Keratinocyte (primary cell): ENCODE measurements at regions not wholly inside any gene's neighbourhood (a gene's known extent, or its start where the extent isn't known, plus 50 kb on each side); places are given as distances from the start of the nearest gene placed in this dataset.

Source experiments
- DNase-seq: peaks from one replicate; pipeline ENCODE4 v3.0.0-alpha.2; 2011; ENCODE audit warnings: low read depth, missing footprints, low spot score
- FAIRE-seq: peaks from 2 replicates; lab custom pipeline; 2011; peaks lifted over from hg19 to GRCh38; lab: Jason Lieb, UNC
- H2AFZ ChIP-seq: 2 replicates; pipeline ENCODE4 v1.6.0; 2012; ENCODE audit warnings: low read length, control low read depth, inconsistent platforms; ENCODE audit not compliant: control insufficient read depth
- H3K27ac ChIP-seq: 2 replicates; pipeline ENCODE4 v1.5.1; 2011; ENCODE audit warnings: low read length; ENCODE audit not compliant: control insufficient read depth, insufficient read depth
- H3K27me3 ChIP-seq: 3 replicates; pipeline ENCODE4 v1.6.0; 2011; ENCODE audit warnings: low read length; ENCODE audit not compliant: control insufficient read depth, insufficient read depth; ENCODE audit errors: extremely low read depth
- H3K36me3 ChIP-seq, 2 experiments: 2 replicates in 1 of 2; 3 replicates in 1 of 2; pipeline ENCODE4 v1.5.1; 2011; ENCODE audit warnings: low read length in 2 of 2, mild to moderate bottlenecking in 1 of 2; ENCODE audit not compliant: control insufficient read depth in 2 of 2, insufficient read depth in 2 of 2; ENCODE audit errors: extremely low read depth in 1 of 2
- H3K4me1 ChIP-seq: 3 replicates; pipeline ENCODE4 v1.5.1; 2011; ENCODE audit warnings: low read length; ENCODE audit not compliant: control insufficient read depth, insufficient read depth; ENCODE audit errors: extremely low read depth
- H3K4me2 ChIP-seq: 3 replicates; pipeline ENCODE4 v1.6.0; 2011; ENCODE audit warnings: low read depth, low read length; ENCODE audit not compliant: control insufficient read depth, insufficient read depth; ENCODE audit errors: extremely low read depth
- H3K4me3 ChIP-seq, 3 experiments: fragments of 200-600 bp in 1 of 3; sonication (generic) in 1 of 3; 2 replicates in 2 of 3; 3 replicates in 1 of 3; pipeline ENCODE4 v1.5.1; 2011 to 2016; ENCODE audit warnings: low read length in 3 of 3, mild to moderate bottlenecking in 3 of 3, control low read depth in 2 of 3, inconsistent platforms in 1 of 3, low read depth in 1 of 3, mixed read lengths in 1 of 3, mixed run types in 1 of 3, moderate library complexity in 1 of 3; ENCODE audit not compliant: control insufficient read depth in 2 of 3, insufficient read depth in 2 of 3; ENCODE audit errors: extremely low read depth in 1 of 3
- H3K79me2 ChIP-seq: 2 replicates; pipeline ENCODE4 v1.6.0; 2012; ENCODE audit warnings: low read length; ENCODE audit not compliant: control insufficient read depth, insufficient read depth
- H3K9ac ChIP-seq: 3 replicates; pipeline ENCODE4 v1.6.0; 2011; ENCODE audit warnings: low read length; ENCODE audit not compliant: control insufficient read depth, insufficient read depth; ENCODE audit errors: extremely low read depth
- H3K9me1 ChIP-seq: 3 replicates; pipeline ENCODE4 v1.6.0; 2011; ENCODE audit warnings: low read length; ENCODE audit not compliant: control insufficient read depth, insufficient read depth; ENCODE audit errors: extremely low read depth
- H3K9me3 ChIP-seq: 2 replicates; pipeline ENCODE4 v1.5.1; 2012; ENCODE audit warnings: low read depth, low read length; ENCODE audit not compliant: control insufficient read depth
- H4K20me1 ChIP-seq: 3 replicates; pipeline ENCODE4 v1.6.0; 2011; ENCODE audit warnings: low read length; ENCODE audit not compliant: control insufficient read depth, insufficient read depth; ENCODE audit errors: extremely low read depth
- EZH2 ChIP-seq: IDR thresholded peaks from one replicate; pipeline ENCODE4 v1.6.1; 2012; ENCODE audit warnings: inconsistent platforms, mild to moderate bottlenecking, low read length, moderate library complexity
- dilution Hi-C: fragments of 300-500 bp; cut with MboI; formaldehyde crosslinking; loops from one replicate; pipeline ENCODE4 v1.7.0; 2020; ENCODE audit warnings: low sequenced_read_pairs; ENCODE audit not compliant: extremely low pct_ligation_motif_present
- TF ChIP-seq, protein P1 (sequence below), 3 experiments: IDR thresholded peaks in 1 of 3; conservative IDR thresholded peaks in 1 of 3; optimal IDR thresholded peaks in 1 of 3; 2 replicates in 2 of 3; 3 replicates in 1 of 3; pipeline versions ENCODE3 to v1.5.1; 2011; ENCODE audit warnings: low read length in 3 of 3, mild to moderate bottlenecking in 3 of 3, moderate library complexity in 2 of 3, control low read depth in 1 of 3, inconsistent platforms in 1 of 3; ENCODE audit not compliant: insufficient read depth in 2 of 3; ENCODE audit errors: extremely low read depth in 1 of 3

DNA sequence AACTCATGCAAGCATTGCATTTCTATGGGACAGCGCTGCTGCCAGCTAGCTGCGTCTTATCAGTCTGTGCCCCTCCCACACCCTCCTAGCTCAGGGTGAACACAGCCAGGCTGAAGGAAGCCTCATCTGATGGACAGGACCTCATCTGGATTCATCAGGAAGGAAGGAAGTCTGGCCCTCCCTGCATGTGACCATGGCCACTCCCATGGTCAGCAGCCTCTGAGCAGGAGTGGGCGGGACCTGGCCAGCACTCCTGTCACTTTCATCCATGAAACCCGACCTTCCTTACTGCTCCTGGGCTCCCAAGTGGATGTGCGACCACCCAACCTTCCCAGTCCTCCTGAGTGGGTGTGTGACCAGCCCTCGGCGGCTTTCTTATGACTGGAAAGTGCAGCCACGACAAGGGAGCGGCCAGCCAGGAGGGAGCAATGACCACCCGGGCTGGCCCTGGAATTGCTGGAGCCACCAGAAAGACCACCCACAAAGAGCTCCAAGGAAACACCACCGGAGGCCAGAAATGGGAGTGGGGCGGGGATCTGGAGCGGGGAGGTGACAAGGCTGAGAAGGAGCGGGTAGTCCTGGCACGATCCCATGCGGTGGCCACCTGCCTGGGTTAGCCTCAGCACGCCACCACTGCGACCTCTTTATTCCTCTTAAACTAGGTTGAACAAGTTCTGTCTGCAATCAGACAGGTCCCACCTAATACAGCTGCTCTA lies 241.2 kb downstream of the TTLL2 start:
- no peaks in the 10 kb centered on the region for H3K9me1 ChIP-seq
- peaks cover 3% of the 10 kb centered on the region for H3K9me3 ChIP-seq
- H3K27me3 ChIP-seq: no peaks in the 10 kb centered on the region
- DNase-seq: no peak
- no peaks in the 10 kb centered on the region for H4K20me1 ChIP-seq
- H3K9ac ChIP-seq: no peak overlapping the region
- no peak for FAIRE-seq
- no peaks in the 10 kb centered on the region for H3K79me2 ChIP-seq
- dilution Hi-C loops: no loop called here
- no peak overlapping the region for H2AFZ ChIP-seq
- H3K27ac ChIP-seq: no peak overlapping the region
- no peaks in the 10 kb centered on the region for H3K36me3 ChIP-seq
- no peak overlapping the region for H3K4me3 ChIP-seq
- TF ChIP-seq, protein P1, sequence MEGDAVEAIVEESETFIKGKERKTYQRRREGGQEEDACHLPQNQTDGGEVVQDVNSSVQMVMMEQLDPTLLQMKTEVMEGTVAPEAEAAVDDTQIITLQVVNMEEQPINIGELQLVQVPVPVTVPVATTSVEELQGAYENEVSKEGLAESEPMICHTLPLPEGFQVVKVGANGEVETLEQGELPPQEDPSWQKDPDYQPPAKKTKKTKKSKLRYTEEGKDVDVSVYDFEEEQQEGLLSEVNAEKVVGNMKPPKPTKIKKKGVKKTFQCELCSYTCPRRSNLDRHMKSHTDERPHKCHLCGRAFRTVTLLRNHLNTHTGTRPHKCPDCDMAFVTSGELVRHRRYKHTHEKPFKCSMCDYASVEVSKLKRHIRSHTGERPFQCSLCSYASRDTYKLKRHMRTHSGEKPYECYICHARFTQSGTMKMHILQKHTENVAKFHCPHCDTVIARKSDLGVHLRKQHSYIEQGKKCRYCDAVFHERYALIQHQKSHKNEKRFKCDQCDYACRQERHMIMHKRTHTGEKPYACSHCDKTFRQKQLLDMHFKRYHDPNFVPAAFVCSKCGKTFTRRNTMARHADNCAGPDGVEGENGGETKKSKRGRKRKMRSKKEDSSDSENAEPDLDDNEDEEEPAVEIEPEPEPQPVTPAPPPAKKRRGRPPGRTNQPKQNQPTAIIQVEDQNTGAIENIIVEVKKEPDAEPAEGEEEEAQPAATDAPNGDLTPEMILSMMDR (optimal IDR thresholded peaks at IDR 0.05 in 1 of 3, IDR thresholded peaks at IDR 0.05 in 1 of 3, conservative IDR thresholded peaks at IDR 0.05 in 1 of 3; ENCODE audit: extremely low read depth in 1 of 3, insufficient read depth in 2 of 3, low read length in 3 of 3): no peak
- TF ChIP-seq EZH2: no peak
- no peak overlapping the region for H3K4me2 ChIP-seq
- no peaks in the 10 kb centered on the region for H3K4me1 ChIP-seq

- no peak overlapping the region for H3K27ac ChIP-seq
- dilution Hi-C loops: no loop called here
Measured at GRCh38 chr6:167566711-167567141, 241.8 kb downstream of the TTLL2 start.

More at GRCh38 chr6:167566711-167567141, 241.8 kb downstream of the TTLL2 start:
- no peak overlapping the region for H3K4me3 ChIP-seq
- H3K27me3 ChIP-seq: no peaks in the 10 kb centered on the region
- no peak for FAIRE-seq
- no peaks in the 10 kb centered on the region for H3K9me1 ChIP-seq
- no peak overlapping the region for H3K4me2 ChIP-seq
- no peaks in the 10 kb centered on the region for H3K36me3 ChIP-seq
- H3K4me1 ChIP-seq: no peaks in the 10 kb centered on the region
- H3K79me2 ChIP-seq: no peaks in the 10 kb centered on the region
- H3K9ac ChIP-seq: no peak overlapping the region
- no peak overlapping the region for H2AFZ ChIP-seq
- peaks cover 3% of the 10 kb centered on the region for H3K9me3 ChIP-seq
- no peak for DNase-seq
- H4K20me1 ChIP-seq: no peaks in the 10 kb centered on the region
- no peak for TF ChIP-seq EZH2
- TF ChIP-seq, protein P1 (optimal IDR thresholded peaks at IDR 0.05 in 1 of 3, IDR thresholded peaks at IDR 0.05 in 1 of 3, conservative IDR thresholded peaks at IDR 0.05 in 1 of 3; ENCODE audit: extremely low read depth in 1 of 3, insufficient read depth in 2 of 3, low read length in 3 of 3): no peak
